GM12874 (cell line): ENCODE measurements at regions not wholly inside any gene's neighbourhood (a gene's known extent, or its start where the extent isn't known, plus 50 kb on each side); places are given as distances from the start of the nearest gene placed in this dataset.

Source experiments
- CTCF ChIP-seq: IDR thresholded peaks from 2 replicates; pipeline ENCODE4 v1.5.1; 2011; ENCODE audit warnings: low read depth, mild to moderate bottlenecking, control low read depth, low read length, moderate library complexity; ENCODE audit not compliant: insufficient read depth

- no peak for TF ChIP-seq CTCF
Measured at GRCh38 chr10:57506414-57507094, 761.1 kb downstream of the IPMK start.

GRCh38 chr10:57494486-57494885 lies 773.2 kb downstream of the IPMK start:
- TF ChIP-seq CTCF: no peak

- TF ChIP-seq CTCF: no peak
Measured at GRCh38 chr10:57482259-57482658, 785.4 kb downstream of the IPMK start.

GRCh38 chr10:57472823-57473619 lies 794.7 kb downstream of the IPMK start:
- no peak for TF ChIP-seq CTCF

DNA sequence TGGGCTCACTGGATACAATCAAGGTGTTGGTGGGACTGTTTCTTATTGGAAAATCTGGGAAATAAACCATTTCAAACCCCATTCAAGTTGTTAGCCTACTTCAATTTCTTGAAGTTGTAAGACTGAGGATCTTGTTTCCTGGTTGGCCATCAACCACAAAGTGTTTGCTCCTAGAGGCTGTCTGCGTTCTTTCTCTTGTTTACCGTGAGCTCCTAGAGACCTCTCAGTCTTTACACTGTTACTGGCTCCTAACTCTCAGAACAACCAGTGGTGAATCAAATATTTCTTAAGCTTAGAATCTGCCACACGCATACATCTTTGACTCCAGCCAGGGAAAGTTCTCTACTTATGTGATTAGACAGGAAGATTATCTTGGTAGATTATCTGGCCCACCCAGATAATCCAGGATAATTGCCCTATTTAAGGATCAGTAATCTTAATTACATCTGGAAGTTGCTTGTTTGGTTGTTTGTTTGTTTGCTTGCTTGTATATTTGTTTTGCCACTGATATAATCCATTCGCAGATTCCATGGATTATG lies 798.7 kb downstream of the IPMK start:
- TF ChIP-seq CTCF: no peak

DNA sequence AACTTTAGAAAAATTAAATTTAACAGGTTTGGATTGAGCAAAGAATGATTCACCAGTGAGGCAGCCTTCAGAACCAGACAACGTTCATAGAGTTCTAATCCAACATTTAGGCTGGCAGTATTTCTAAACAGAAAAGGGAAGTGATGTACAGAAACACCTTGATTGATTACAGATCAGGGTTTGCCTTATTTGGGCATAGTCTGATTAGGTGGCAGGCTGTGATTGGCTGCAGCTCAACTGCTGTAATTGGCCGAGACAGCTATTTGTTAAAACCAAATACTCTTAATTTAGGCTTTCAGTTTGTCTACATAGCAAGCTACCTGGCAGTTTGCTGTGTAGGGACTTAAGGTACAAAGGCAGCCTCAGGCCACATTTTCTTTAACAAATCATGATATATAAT lies 802.5 kb downstream of the IPMK start:
- no peak for TF ChIP-seq CTCF

DNA sequence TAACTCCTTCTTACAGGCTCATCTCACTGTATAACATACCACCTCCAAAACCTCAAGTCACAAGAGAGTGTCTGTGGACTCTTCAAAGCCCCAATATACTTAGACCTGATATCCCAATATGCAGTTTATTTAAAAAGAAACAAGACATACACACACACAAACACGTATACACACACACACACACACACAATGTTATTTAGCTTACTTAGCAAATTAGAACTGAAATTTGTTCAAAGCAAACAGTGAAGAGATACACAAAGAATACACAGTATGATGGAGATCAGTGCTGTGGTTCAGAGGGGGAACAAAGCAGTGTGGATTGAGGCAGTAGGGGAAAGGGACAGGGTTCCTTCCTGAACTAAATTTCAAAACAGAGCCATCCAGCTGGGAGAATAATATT lies 807.2 kb downstream of the IPMK start:
- TF ChIP-seq CTCF: no peak
